GM12874 (cell line): ENCODE measurements at regions not wholly inside any gene's neighbourhood (a gene's known extent, or its start where the extent isn't known, plus 50 kb on each side); places are given as distances from the start of the nearest gene placed in this dataset.

Experiments
- CTCF ChIP-seq: IDR thresholded peaks from 2 replicates; pipeline ENCODE4 v1.5.1; 2011; ENCODE audit warnings: low read depth, mild to moderate bottlenecking, control low read depth, low read length, moderate library complexity; ENCODE audit not compliant: insufficient read depth

- no peak for TF ChIP-seq CTCF
Observed at GRCh38 chr6:121879149-121879548, 443.7 kb downstream of the GJA1 start.

- TF ChIP-seq CTCF, result no peak
Observed at GRCh38 chr6:121880831-121881230, 445.4 kb downstream of the GJA1 start.

GRCh38 chr6:121881974-121882667 lies 446.7 kb downstream of the GJA1 start:
- TF ChIP-seq CTCF, result no peak

GRCh38 chr6:121884091-121884490 lies 448.6 kb downstream of the GJA1 start:
- TF ChIP-seq CTCF, result no peak

GRCh38 chr6:121884620-121885019 lies 449.2 kb downstream of the GJA1 start:
- no peak for TF ChIP-seq CTCF

GRCh38 chr6:121885399-121886152 lies 450.1 kb downstream of the GJA1 start:
- TF ChIP-seq CTCF, result no peak

GRCh38 chr6:121886223-121886830 lies 450.9 kb downstream of the GJA1 start:
- no peak for TF ChIP-seq CTCF
